Memory B cell (primary cell): ENCODE measurements at regions not wholly inside any gene's neighbourhood (a gene's known extent, or its start where the extent isn't known, plus 50 kb on each side); places are given as distances from the start of the nearest gene placed in this dataset.

Experiments used
- ATAC-seq: fragments of 150-1000 bp; cut with Tn5 transposase; 2 replicates; pipeline ENCODE4 v1.10.0; 2021; ENCODE audit warnings: low read depth, mild to moderate bottlenecking, moderate library complexity
- DNase-seq, 2 donors: peaks; one replicate each; pipeline ENCODE4 v3.0.0; 2022; ENCODE audit warnings: low spot score in 2 of 2
- H3K27ac Mint-ChIP-seq: one replicate; pipeline ENCODE4 v1.8.0; 2022; ENCODE audit warnings: mild to moderate bottlenecking, moderate library complexity, mixed read lengths
- H3K27me3 Mint-ChIP-seq: one replicate; pipeline ENCODE4 v1.8.0; 2022; ENCODE audit warnings: mixed read lengths
- H3K36me3 Mint-ChIP-seq: one replicate; pipeline ENCODE4 v1.8.0; 2022; ENCODE audit warnings: mild to moderate bottlenecking, mixed read lengths
- H3K4me1 Mint-ChIP-seq: one replicate; pipeline ENCODE4 v1.8.0; 2022; ENCODE audit warnings: mixed read lengths
- H3K4me3 Mint-ChIP-seq: one replicate; pipeline ENCODE4 v1.8.0; 2022; ENCODE audit warnings: mild to moderate bottlenecking, moderate library complexity, mixed read lengths
- H3K9me3 Mint-ChIP-seq: one replicate; pipeline ENCODE4 v1.8.0; 2022; ENCODE audit warnings: mixed read lengths

GRCh38 chr3:82715091-82715856, 953.8 kb upstream of the GBE1 start:
- Mint-ChIP-seq H3K27me3 (no peaks in the 10 kb centered on the region), H3K36me3 (no peaks in the 10 kb centered on the region), H3K9me3 (peaks cover 7% of the 10 kb centered on the region), H3K4me1 (no peaks in the 10 kb centered on the region), H3K4me3 (no peak overlapping the region), H3K27ac (no peak overlapping the region)
- no peak for ATAC-seq
- DNase-seq, result no peak

GRCh38 chr3:82707035-82707434, 945.6 kb upstream of the GBE1 start:
- Mint-ChIP-seq H3K27ac (no peak overlapping the region), H3K4me1 (no peaks in the 10 kb centered on the region), H3K4me3 (no peak overlapping the region), H3K9me3 (peaks cover 6% of the 10 kb centered on the region), H3K36me3 (no peaks in the 10 kb centered on the region), H3K27me3 (no peaks in the 10 kb centered on the region)
- ATAC-seq (no peak), DNase-seq (no peak)

GRCh38 chr3:82685761-82686160, 924.3 kb upstream of the GBE1 start:
- ATAC-seq, result no peak
- no peak for DNase-seq
- Mint-ChIP-seq H3K9me3 (peaks cover 5% of the 10 kb centered on the region), H3K4me1 (no peaks in the 10 kb centered on the region), H3K4me3 (no peak overlapping the region), H3K27ac (no peak overlapping the region), H3K36me3 (no peaks in the 10 kb centered on the region), H3K27me3 (no peaks in the 10 kb centered on the region)

GRCh38 chr3:82676356-82677026, 915.0 kb upstream of the GBE1 start:
- ATAC-seq, result no peak
- Mint-ChIP-seq H3K27me3 (no peaks in the 10 kb centered on the region), H3K4me1 (no peaks in the 10 kb centered on the region), H3K36me3 (no peaks in the 10 kb centered on the region), H3K27ac (no peak overlapping the region), H3K4me3 (no peak overlapping the region), H3K9me3 (peaks cover 8% of the 10 kb centered on the region)
- DNase-seq, result no peak

- ATAC-seq (no peak), DNase-seq (no peak)
- Mint-ChIP-seq H3K4me1 (no peaks in the 10 kb centered on the region), H3K4me3 (no peak overlapping the region), H3K36me3 (no peaks in the 10 kb centered on the region), H3K27ac (no peak overlapping the region), H3K27me3 (no peaks in the 10 kb centered on the region), H3K9me3 (peaks cover 5% of the 10 kb centered on the region)
These were observed 911.5 kb upstream of the GBE1 start for GRCh38 chr3:82672966-82673365.

- ATAC-seq, result no peak
These were observed 910.0 kb upstream of the GBE1 start for GRCh38 chr3:82671466-82671865.

GRCh38 chr3:82654708-82655107, 893.3 kb upstream of the GBE1 start:
- Mint-ChIP-seq H3K4me3 (no peak overlapping the region), H3K27ac (no peak overlapping the region), H3K27me3 (no peaks in the 10 kb centered on the region), H3K9me3 (peaks cover 6% of the 10 kb centered on the region), H3K36me3 (no peaks in the 10 kb centered on the region), H3K4me1 (no peaks in the 10 kb centered on the region)
- no peak for ATAC-seq
- DNase-seq, result no peak

More at GRCh38 chr3:82671466-82671865, 910.0 kb upstream of the GBE1 start:
- Mint-ChIP-seq H3K27ac (no peak overlapping the region), H3K9me3 (peaks cover 5% of the 10 kb centered on the region), H3K36me3 (no peaks in the 10 kb centered on the region), H3K4me1 (no peaks in the 10 kb centered on the region), H3K27me3 (no peaks in the 10 kb centered on the region), H3K4me3 (no peak overlapping the region)
- DNase-seq, result no peak

- no peak for ATAC-seq
- Mint-ChIP-seq H3K27ac (no peak overlapping the region), H3K36me3 (no peaks in the 10 kb centered on the region), H3K4me3 (no peak overlapping the region), H3K9me3 (no peaks in the 10 kb centered on the region), H3K27me3 (no peaks in the 10 kb centered on the region), H3K4me1 (no peaks in the 10 kb centered on the region)
- no peak for DNase-seq
These were observed 882.5 kb upstream of the GBE1 start for GRCh38 chr3:82643948-82644347.

- Mint-ChIP-seq H3K27me3 (no peaks in the 10 kb centered on the region), H3K9me3 (no peaks in the 10 kb centered on the region), H3K4me3 (no peak overlapping the region), H3K27ac (no peak overlapping the region), H3K4me1 (no peaks in the 10 kb centered on the region), H3K36me3 (no peaks in the 10 kb centered on the region)
- no peak for ATAC-seq
- no peak for DNase-seq
These were observed 880.3 kb upstream of the GBE1 start for GRCh38 chr3:82641701-82642100.

GRCh38 chr3:82640254-82640653, 878.8 kb upstream of the GBE1 start:
- Mint-ChIP-seq H3K27me3 (no peaks in the 10 kb centered on the region), H3K36me3 (no peaks in the 10 kb centered on the region), H3K4me1 (no peaks in the 10 kb centered on the region), H3K27ac (no peak overlapping the region), H3K9me3 (no peaks in the 10 kb centered on the region), H3K4me3 (no peak overlapping the region)
- ATAC-seq (no peak), DNase-seq (no peak)

- H3K4me3 Mint-ChIP-seq, result no peak overlapping the region
- no peak for ATAC-seq
- H3K27ac Mint-ChIP-seq, result no peak overlapping the region
These were observed 876.1 kb upstream of the GBE1 start for GRCh38 chr3:82637574-82637973.

GRCh38 chr3:82636177-82636576, 874.7 kb upstream of the GBE1 start:
- ATAC-seq, result no peak
- Mint-ChIP-seq H3K36me3 (no peaks in the 10 kb centered on the region), H3K27me3 (no peaks in the 10 kb centered on the region), H3K27ac (no peak overlapping the region), H3K4me3 (no peak overlapping the region), H3K4me1 (no peaks in the 10 kb centered on the region), H3K9me3 (peaks cover 1% of the 10 kb centered on the region)
- no peak for DNase-seq

More at GRCh38 chr3:82637574-82637973, 876.1 kb upstream of the GBE1 start:
- H3K4me1 Mint-ChIP-seq, result no peaks in the 10 kb centered on the region
- no peak for DNase-seq
- no peaks in the 10 kb centered on the region for H3K27me3 Mint-ChIP-seq
- H3K9me3 Mint-ChIP-seq, result peaks cover 1% of the 10 kb centered on the region
- H3K36me3 Mint-ChIP-seq, result no peaks in the 10 kb centered on the region

GRCh38 chr3:82633319-82633718, 871.9 kb upstream of the GBE1 start:
- H3K4me1 Mint-ChIP-seq, result no peaks in the 10 kb centered on the region

GRCh38 chr3:82629937-82630336, 868.5 kb upstream of the GBE1 start:
- Mint-ChIP-seq H3K4me3 (no peak overlapping the region), H3K9me3 (peaks cover 3% of the 10 kb centered on the region), H3K27ac (no peak overlapping the region), H3K4me1 (no peaks in the 10 kb centered on the region), H3K27me3 (no peaks in the 10 kb centered on the region), H3K36me3 (no peaks in the 10 kb centered on the region)
- ATAC-seq (no peak), DNase-seq (no peak)

More at GRCh38 chr3:82633319-82633718, 871.9 kb upstream of the GBE1 start:
- ATAC-seq (no peak), DNase-seq (no peak)
- Mint-ChIP-seq H3K9me3 (peaks cover 3% of the 10 kb centered on the region), H3K4me3 (no peak overlapping the region), H3K27ac (no peak overlapping the region), H3K27me3 (no peaks in the 10 kb centered on the region), H3K36me3 (no peaks in the 10 kb centered on the region)
